Fibroblast of lung (primary cell): ENCODE measurements at regions not wholly inside any gene's neighbourhood (a gene's known extent, or its start where the extent isn't known, plus 50 kb on each side); places are given as distances from the start of the nearest gene placed in this dataset.

Experiments
- EZH2 ChIP-seq: IDR thresholded peaks from 2 replicates; pipeline ENCODE4 v1.5.1; 2012; ENCODE audit warnings: low read length, control low read depth, mild to moderate bottlenecking; ENCODE audit errors: missing control alignments
- TF ChIP-seq, protein P1 (sequence below), 2 donors: IDR thresholded peaks in 1 of 2; conservative IDR thresholded peaks in 1 of 2; 1 replicate in 1 of 2; 2 replicates in 1 of 2; pipeline ENCODE4 v1.5.1; 2011 to 2012; ENCODE audit warnings: low read length in 2 of 2, control low read depth in 1 of 2, inconsistent platforms in 1 of 2, low read depth in 1 of 2, mild to moderate bottlenecking in 1 of 2

DNA sequence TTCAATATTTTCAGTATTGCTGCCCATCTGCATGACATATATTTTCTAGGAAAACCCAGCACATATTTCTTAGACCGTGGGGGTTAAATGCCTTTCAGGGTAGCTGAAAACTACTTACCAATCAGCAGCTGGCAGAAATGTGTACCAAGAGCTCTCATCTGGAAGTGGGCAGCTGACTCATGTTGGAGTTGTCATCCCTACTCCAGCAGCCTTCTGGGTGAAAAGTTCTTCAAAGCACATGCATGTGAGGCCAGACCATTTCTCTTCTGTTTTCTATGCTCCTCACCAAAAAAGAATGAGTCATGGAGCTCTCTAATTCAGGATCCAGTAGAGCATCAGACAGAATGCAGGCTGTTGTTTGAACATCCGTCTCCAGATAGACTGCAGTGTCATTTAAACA is 135.5 kb downstream of the PAX1 start:
- TF ChIP-seq, protein P1, sequence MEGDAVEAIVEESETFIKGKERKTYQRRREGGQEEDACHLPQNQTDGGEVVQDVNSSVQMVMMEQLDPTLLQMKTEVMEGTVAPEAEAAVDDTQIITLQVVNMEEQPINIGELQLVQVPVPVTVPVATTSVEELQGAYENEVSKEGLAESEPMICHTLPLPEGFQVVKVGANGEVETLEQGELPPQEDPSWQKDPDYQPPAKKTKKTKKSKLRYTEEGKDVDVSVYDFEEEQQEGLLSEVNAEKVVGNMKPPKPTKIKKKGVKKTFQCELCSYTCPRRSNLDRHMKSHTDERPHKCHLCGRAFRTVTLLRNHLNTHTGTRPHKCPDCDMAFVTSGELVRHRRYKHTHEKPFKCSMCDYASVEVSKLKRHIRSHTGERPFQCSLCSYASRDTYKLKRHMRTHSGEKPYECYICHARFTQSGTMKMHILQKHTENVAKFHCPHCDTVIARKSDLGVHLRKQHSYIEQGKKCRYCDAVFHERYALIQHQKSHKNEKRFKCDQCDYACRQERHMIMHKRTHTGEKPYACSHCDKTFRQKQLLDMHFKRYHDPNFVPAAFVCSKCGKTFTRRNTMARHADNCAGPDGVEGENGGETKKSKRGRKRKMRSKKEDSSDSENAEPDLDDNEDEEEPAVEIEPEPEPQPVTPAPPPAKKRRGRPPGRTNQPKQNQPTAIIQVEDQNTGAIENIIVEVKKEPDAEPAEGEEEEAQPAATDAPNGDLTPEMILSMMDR (conservative IDR thresholded peaks at IDR 0.05 in 1 of 2, IDR thresholded peaks at IDR 0.05 in 1 of 2; ENCODE audit: low read depth in 1 of 2, low read length in 2 of 2): no peak
- TF ChIP-seq EZH2: no peak
